ENCODE measurements at regions not wholly inside any gene's neighbourhood (a gene's known extent, or its start where the extent isn't known, plus 50 kb on each side); places are given as distances from the start of the nearest gene placed in this dataset.

- TF ChIP-seq ZNF580 (CRISPR knock-in tag; IDR thresholded peaks at IDR 0.05; ENCODE audit: borderline replicate concordance, low read depth): no peak
- no peak; the same call in 1 of the 2 replicates for TF ChIP-seq CBX5 (CRISPR knock-in tag; IDR thresholded peaks at IDR 0.05; ENCODE audit: borderline replicate concordance)
- TF ChIP-seq, protein P1, sequence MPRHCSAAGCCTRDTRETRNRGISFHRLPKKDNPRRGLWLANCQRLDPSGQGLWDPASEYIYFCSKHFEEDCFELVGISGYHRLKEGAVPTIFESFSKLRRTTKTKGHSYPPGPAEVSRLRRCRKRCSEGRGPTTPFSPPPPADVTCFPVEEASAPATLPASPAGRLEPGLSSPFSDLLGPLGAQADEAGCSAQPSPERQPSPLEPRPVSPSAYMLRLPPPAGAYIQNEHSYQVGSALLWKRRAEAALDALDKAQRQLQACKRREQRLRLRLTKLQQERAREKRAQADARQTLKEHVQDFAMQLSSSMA (CRISPR knock-in tag; IDR thresholded peaks at IDR 0.05): no peak
- TF ChIP-seq ZSCAN20 (CRISPR knock-in tag; IDR thresholded peaks at IDR 0.05; ENCODE audit: borderline replicate concordance): no peak
- TF ChIP-seq BCLAF1 (IDR thresholded peaks at IDR 0.05): no peak
- no peak for TF ChIP-seq RELA (CRISPR knock-in tag; IDR thresholded peaks at IDR 0.05)
- TF ChIP-seq BATF2 (CRISPR knock-in tag; IDR thresholded peaks at IDR 0.05): no peak
- no peak for TF ChIP-seq ZNF563 (CRISPR knock-in tag; IDR thresholded peaks at IDR 0.05)
- TF ChIP-seq, protein P2, sequence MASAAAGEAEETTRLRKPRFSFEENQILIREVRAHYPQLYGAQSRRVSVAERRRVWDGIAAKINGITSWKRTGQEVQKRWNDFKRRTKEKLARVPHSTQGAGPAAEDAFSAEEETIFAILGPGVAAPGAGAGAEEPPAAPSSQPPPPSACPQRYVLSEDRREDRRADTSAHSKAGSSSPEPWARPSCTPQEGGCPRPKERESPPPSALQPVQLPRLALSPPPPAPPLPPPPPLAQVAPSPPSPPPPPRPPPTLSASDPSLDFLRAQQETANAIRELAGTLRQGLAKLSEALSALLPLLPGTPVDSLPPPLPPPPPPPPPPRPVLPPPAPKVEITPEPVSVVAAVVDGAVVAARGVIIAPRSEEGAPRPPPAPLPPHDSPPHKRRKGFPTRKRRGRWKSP (CRISPR knock-in tag; IDR thresholded peaks at IDR 0.05): no peak
- no peak for TF ChIP-seq CC2D1A (CRISPR knock-in tag; IDR thresholded peaks at IDR 0.05)
- TF ChIP-seq PRDM10 (CRISPR knock-in tag; IDR thresholded peaks at IDR 0.05; ENCODE audit: low read depth): peak; percentile 63; the same call in 1 of the 2 replicates
- peak; percentile 32; the same call in 1 of the 2 replicates for TF ChIP-seq ETV5 (CRISPR knock-in tag; IDR thresholded peaks at IDR 0.05; ENCODE audit: borderline replicate concordance)
- peak; percentile 68 for TF ChIP-seq TEAD3 (CRISPR knock-in tag; optimal IDR thresholded peaks at IDR 0.05; ENCODE audit: borderline replicate concordance)
- no peak for TF ChIP-seq ZBTB37 (CRISPR knock-in tag; IDR thresholded peaks at IDR 0.05)
- no peak for TF ChIP-seq RBAK (CRISPR knock-in tag; IDR thresholded peaks at IDR 0.05)
- no peak for TF ChIP-seq ZNF615 (CRISPR knock-in tag; IDR thresholded peaks at IDR 0.05; ENCODE audit: borderline replicate concordance)
- no peak for TF ChIP-seq ZNF678 (CRISPR knock-in tag; IDR thresholded peaks at IDR 0.05)
- TF ChIP-seq ZZZ3 (CRISPR knock-in tag; IDR thresholded peaks at IDR 0.05; ENCODE audit: borderline replicate concordance): no peak
Observed at GRCh38 chr10:110399106-110399964, 94.6 kb upstream of the SMNDC1 start (continued).

Data from HepG2 (cell line).